IPS-NIHi11 (cell line): ENCODE measurements at regions not wholly inside any gene's neighbourhood (a gene's known extent, or its start where the extent isn't known, plus 50 kb on each side); places are given as distances from the start of the nearest gene placed in this dataset.
"Not testable (repeated sequence)": the region's sequence is repeated elsewhere in the genome, so short reads cannot be mapped to it uniquely, and the experiment has no call there.

ENCODE experiments used
- DNase-seq: peaks from one replicate; pipeline ENCODE4 v3.0.0; 2012; ENCODE audit warnings: mixed read lengths, low spot score

DNA sequence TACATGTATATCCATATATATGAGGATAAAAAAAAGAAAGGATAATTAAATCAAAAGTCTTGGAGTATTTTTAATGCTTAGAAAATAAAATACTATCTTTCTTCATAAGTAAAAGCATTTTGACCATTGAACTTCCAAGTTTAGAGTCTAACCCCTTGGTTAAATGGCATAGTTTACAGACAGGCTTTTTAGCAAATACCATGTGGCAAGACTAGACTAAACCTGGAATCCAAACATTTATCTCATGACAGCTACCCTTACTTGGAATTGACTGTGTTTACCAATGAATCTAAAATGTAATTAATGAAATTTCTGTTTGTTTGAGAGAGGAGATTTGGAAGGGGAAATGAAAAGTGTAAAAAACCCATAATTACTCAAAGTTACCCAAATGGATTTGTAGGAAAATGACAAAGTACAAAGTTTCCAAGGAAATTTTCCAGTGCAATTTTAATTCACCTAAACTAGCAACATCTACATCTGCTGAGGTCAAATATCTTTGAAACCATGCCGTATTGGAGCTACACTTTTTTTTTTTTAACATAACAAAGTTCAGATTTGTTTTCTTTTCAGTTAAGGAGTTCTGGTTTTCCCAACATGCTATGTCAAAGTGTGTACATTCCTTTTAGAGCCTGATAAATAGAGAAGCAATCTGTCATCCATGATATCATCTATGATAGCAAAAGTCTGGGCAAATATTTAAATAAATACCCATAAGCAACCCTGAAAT is 272.1 kb upstream of the DAB2 start:
- DNase-seq, result no peak

DNA sequence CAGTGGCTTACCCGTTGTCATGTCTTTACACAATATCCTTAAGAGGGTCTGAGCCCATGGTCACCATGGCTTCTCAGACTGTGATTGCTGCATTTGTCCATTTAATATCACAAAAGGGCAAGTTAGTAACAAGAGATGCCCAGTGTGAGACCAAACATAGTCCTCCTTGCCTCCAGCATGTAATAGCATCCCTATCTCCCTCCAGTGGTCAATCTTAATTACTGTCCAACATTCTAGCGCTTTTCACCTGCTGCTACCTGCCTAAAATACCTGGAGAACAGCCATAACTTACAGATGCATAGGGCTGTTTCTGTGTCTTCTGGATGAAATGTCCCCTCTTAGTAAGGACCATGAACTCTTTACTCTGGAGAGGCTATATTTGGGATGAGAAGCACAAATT is 267.2 kb upstream of the DAB2 start:
- peak; percentile 25 for DNase-seq

DNA sequence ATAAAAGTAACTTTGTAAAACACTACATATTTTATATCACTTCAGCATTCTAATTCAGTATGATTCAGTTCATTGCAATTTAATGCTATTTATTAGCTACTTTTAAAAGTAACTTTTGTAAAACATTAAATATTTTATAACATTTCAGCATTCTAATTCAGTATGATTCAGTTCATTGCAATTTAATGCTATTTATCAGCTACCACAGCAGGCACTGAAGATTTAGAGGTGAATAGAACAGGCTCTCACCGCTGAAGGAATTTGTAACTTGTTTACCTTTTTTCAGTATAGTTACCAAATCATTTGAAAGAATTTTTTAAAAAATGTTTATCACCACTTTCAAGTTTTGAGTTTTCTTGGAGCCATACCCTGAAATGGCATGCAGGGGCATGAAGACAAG is 266.4 kb upstream of the DAB2 start:
- DNase-seq, result no peak

DNA sequence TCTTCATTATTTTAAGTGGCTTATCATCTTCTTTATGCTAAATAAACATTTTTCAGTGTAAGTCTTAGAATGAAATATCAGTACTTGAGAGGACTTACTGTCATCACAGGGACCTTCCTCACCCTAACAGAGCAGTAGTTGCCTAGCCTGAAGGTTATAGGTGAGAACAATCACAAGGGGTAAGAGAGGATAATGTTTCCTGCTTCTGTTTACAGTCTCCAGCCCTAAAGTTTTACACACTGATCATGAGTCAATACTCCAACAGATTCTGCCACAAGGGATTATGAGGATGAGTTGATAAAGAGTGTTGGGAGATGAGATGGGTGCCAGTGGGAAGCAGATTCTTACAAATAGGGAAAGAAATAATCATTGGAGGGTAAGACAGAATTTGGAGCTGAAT is 265.1 kb upstream of the DAB2 start:
- DNase-seq, result no peak

DNA sequence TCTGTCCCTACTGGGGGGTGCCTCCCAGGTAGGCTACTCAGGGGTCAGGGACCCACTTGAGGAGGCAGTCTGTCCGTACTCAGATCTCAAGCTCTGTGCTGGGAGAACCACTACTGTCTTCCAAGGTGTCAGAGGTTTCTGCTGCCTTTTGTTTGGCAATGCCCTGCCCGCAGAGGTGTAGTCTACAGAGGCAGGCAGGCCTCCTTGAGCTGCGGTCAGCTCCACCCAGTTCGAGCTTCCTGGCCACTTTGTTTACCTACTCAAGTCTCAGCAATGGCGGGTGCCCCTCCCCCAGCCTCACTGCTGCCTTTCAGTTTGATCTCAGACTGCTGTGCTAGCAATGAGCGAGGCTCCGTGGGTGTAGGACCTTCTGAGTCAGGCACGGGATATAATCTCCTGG is 263.1 kb upstream of the DAB2 start:
- DNase-seq, result not testable (repeated sequence)

DNA sequence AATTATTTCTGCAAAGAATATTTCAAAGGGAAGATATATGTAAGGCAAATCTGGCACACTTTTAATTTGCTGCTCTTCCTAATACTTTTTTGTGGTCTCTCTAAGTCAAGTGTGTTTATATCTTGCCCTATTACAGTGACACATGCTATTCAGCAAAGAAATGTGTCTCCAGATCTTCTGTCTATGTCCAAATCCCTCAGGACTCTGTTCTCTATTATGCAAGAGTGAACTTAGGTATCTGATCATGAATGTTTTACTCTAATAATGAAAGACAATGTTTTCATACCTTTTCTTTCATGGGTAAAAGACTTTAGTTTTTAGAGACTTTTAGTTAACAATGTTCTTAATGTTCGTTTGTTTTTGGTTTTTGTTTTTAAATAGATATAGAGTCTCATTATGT is 255.4 kb upstream of the DAB2 start:
- DNase-seq, result no peak

DNA sequence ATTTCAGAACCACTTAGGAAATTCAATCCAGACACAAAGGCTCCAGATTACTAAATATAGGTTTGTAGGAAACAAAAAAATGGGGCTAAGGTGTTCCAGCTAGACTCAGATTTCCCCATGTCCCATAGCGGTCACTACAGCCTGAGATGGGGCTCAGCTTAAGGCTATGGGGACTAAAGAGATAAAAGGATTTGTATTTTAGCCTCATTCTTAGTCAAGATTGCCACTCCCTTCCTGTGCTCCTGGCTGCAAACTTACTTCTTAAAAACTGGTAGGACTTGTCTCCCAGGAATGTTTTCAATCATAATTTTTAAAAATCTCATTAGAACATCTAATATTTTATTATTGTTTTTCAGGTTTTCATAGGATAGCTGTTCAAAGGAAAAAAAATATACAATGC is 253.8 kb upstream of the DAB2 start:
- no peak for DNase-seq

DNA sequence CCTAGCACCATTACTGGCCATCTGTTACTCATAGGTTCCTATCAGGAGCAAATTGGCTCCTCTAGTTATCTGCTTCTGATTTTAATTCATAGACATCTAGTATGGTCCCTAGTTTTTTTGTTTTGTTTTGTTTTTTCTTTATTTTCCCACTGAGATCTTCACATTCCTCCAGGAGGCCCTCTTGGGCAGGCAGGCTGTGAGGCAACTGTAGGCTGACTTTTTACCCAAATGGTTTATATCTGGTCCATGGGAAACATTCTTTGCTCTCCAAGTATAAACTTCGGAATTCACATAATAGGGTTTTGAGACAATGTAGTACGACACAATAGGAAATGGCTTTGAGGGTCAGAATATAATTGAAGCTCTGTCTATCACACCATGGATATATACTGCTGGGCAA is 250.9 kb upstream of the DAB2 start:
- no peak for DNase-seq

DNA sequence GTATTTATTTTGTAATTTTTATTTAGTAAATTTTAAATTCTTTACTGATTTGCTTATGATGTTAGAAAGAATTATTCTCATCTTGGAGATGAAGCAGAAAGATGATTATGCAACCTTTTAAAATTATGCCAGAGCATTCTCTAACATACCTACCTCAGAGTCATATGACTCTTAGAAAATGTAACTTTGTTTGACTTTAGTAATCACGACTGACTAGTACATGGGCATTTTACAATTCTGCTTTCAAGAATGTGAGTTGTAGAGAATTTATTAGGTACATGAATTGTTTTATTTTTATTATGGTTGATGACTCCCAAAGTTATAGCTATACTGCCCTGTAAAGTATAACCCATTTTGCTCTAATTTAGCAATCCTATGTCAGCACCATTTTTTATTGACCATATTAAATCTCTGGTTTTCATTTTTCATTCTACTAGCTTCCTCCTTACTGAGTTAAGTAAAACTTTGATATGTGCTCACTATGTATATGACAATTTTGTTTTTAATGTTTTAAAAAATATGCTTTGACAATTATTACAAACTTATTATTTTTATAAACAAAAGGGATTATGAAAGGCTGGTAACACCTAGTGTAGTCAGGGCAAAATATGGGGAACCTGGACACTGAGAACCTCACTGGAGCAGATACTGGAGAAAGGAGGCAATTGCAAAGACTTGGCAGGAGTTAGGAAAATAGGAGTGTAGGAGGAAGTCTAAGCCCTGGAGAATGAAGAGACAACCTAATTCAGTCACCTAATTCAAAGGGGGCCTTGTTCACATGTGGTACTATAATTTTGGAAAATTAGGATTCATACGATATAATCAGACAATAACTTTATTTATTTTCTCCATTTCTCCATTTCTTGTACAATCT is 249.7 kb upstream of the DAB2 start:
- DNase-seq, result no peak

DNA sequence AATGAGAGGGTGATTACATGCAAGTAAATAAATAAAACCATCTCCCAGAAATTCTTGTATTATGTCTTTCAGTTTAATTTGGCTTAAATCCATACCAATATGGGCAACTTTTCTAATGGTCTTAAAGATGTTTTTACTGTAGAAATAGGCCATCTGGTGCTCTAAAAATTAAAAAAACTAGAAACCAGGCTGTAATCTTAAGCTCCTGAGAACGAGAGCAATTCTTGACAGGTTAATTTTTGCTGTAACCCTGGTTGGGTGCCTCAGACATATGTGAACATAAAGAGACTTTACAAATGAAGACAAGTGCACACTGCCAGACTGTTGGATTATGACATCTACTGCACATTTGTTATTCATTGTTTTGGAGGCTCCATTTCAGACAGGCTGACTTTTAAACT is 246.8 kb upstream of the DAB2 start:
- no peak for DNase-seq

DNA sequence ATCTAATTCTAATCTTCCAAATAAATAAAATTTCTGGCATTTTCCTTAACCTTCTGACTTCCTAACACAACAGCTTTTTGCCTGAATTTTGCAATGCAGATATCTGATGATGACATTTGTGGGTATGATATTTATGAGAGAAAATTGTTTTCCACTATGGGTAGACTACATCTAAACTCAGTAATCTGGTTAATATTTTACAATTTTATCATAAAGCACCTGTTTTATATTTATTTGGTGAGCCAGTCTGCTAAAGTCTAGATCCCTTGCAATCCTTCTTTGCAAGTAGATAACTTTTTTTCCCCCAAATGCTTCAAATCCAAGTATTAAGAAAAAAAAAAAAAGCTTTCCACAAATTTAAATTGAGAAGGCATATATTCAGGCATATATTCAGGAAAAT is 246.2 kb upstream of the DAB2 start:
- no peak for DNase-seq

DNA sequence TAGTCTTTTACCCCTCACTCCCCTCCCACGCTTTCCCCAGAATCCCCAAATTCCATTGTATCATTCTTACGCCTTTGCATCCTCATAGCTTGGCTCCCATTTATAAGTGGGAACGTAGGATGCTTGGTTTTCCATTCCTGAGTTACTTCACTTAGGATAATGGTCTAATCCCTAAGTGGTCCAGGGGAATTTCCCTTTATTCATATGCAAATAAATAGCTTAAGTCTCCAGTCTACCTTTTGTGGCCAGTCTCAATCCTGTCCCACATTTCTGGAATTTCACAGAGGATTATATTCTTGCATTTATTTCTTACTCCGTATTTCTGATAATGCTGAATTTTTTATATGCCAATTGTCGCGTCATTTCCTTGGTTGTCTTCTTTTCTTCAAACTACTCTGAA is 245.6 kb upstream of the DAB2 start:
- no peak for DNase-seq

DNA sequence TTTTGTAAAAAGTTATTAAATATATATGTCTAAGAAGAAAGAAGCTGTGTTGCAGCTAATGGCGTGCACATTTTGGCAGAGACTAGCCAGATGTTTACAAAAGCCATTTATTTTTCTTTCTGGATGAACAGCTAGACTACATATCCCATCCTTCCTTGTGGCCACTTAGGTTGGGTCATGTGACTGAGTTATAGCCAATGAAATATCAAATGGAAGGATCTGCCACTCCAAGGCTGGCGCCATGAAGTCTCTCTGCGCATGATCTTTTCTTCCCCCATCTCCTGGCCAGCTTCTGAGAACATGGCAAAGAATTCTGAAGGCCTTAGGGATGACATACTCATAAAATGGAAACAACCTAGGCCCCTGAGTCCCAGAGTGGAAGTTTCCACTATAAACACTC is 244.2 kb upstream of the DAB2 start:
- no peak for DNase-seq

DNA sequence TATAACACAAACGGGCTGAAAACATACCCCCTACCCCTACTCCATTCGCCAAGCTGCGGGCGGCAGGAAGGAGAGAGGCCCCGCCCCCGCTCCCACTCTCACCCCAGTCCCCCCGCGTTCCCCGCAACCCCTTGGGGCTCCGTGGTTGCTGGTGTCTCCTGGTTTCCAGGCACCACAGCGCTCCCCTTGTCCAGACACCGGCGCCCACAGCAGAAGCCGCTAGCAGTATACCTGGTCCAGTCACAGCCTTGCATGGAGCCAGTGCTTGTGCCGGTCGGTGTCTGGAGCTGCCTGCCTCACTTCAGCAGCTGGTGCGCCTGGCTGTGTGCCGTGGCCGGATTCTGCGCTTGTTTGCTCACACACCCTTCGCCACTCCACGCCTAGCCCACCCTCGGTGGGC is 240.5 kb upstream of the DAB2 start:
- DNase-seq, result no peak

DNA sequence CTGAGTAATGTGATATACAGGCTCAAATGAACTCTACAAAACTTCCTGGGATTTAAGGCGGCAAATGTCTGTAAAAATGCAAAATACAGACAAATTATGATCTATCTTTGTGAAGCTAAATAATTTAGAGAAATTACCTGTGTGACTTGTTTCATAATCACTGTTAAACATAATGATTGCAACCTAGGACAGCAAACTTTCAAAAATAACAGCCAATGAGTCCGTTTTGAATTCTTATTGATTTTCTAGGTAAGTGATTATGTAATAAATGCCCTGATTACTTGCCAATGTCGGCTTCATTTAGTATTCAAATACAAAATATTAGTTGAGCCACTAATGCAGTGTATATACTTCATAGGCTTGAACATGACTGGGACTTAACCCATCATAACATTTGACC is 238.2 kb upstream of the DAB2 start:
- DNase-seq, result no peak

DNA sequence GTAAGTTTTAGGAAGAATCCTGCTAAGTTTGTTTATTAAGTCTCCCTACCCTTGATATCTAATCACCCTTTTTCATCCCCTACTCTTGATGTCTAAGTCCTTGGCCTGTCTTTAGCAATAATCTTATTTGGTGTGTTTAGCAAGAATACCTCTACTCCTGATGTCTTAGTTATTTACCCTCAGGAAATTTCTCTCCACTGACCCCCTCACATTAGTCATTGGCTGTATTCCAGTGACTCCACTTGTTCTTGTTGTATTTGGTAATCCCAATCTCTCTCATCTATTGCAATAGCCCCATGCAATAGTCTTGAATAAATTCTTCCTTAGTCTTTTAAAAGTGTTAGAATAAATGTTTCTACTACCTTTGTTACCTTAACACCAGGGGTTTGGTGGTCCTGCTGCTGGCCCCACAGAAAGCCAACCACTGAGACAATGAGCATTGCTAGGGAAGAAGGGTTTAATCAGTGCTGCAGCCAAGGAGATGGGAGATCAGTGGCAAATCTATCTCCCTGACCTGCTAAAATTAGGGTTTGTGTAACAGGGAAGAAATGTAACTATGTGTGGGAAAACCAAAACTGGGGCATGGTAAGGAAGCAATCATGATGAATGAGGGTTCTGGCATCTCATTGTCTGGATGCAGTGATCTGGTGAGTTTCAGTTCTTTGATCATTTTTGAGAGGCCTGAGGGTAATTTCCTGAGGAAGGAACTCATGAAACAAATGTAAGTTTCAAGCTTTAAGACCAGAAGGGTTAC is 236.4 kb upstream of the DAB2 start:
- DNase-seq, result no peak

DNA sequence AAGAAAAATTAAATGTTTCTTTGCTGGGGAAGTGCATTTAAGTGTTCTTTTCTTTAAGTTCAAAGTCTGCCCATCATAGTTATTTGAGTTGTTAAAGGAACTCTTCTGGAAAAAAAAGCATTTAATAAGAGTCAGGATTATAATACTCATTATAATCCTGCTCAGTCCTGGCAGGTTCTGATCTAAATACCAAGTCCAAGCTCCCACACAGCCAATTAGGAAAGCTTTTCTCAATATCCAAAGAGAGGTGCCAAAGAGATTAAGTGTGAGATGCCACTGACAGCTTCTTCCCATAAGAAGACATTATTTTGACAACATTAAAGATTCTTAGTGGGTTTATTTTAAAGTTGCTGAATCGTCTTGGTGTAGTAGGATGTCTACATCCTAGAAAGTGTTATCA is 235.2 kb upstream of the DAB2 start:
- no peak for DNase-seq

DNA sequence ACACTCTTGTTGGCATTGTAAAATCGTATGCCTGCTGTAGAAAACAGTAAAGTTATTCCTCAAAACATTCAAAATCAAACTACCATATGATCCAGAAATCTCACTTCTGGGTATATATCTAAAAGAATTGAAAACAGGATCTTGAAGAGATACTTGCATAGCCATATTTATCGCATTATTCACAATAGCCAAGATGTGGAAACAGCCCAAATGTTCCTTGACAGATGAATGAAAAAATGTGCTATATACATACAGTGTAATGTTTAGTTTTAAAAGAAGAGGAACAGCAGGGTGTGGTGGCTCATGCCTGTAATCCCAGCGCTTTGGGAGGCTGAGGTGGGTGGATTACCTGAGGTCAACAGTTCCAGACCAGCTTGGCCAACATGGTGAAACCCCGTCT is 234.1 kb upstream of the DAB2 start:
- DNase-seq, result no peak

DNA sequence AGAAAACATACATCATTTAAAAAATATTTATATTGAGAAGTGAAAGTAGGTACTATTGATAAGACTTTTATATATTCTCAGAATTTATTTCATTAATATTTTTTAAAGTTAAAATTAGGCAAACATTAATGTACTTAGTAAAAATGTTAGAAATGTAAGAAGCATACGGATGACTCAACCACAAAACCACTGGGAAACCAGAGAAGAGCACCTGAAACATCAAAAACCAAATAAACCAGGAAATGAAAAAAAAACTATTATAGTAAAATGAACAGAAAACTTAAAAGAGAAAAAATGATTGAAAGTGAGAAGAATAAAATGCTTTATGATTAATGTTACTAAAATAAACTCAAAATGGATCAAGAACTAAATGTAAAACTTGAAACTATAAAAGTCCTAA is 233.2 kb upstream of the DAB2 start:
- no peak for DNase-seq

DNA sequence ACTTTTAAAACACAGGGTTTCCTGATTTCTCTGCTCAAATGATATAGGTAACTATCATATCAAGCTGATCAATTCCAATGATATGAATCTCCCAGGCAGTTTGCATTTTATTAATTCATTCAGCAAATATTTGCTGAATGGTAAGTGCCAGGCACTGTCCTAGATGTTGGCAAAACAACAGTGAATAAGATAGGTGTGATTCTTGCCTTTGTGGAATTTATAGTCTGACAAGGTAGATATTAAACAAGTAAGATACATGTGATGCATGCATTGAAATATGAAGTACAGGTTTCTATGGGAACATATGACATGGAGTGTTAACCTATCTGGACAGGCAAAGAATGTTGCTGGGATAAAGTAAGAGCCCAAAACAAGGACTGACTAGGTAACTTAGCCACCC is 231.8 kb upstream of the DAB2 start:
- DNase-seq, result no peak

DNA sequence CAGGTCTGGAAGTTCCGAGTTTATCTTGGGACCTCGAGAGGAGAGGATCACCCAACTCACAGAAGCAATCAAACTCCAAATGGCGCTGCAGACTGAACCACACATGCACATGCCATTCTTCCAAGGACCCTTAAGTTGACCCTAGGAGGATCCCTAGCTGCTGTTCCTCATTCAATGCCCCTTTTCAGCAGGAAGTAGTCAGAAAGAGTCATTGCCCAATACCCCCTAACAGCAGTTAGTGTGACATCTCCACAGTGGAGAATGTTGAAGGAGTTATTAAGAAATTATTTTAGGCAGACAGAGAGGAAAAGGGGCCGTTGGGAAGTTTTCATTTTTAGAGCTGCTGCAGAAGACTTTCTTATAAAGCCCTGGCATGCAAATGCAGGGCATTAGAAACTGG is 229.9 kb upstream of the DAB2 start:
- DNase-seq, result no peak

DNA sequence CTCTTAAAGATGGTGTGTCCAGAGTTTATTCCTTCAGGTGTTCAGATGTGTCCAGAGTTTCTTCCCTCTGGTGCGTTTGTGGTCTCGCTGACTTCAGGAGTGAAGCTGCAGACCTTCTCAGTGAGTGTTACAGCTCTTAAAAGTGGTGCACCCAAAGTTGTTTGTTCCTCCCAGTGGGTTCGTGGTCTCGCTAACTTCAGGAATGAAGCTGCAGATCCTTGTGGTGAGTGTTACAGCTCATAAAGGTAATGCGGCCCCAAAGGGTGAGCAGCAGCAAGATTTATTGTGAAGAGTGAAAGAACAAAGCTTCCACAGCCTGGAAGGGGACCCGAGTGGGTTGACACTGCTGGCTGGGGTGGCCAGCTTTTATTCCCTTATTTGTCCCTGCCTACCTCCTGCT is 227.7 kb upstream of the DAB2 start:
- not testable (repeated sequence) for DNase-seq

DNA sequence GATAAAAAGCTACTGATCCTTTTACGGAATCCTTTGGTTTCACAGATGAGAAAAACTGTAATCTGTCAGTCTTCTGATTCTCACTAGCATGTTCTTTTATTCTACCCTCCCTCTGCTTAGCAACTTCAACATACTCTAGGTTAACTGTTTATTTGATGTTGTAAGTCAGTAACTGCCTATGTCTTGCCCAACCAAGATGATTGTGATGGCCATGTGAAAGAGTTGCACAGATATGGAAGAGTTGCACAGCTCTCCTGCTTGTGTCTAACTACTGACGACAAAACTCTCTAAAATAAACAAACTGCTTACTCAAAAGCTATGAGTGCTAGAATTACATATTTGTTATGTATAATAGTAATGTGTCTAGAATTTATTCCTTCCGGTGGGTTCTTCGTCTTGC is 227.3 kb upstream of the DAB2 start:
- DNase-seq, result no peak
